H9 (cell line): ENCODE measurements at regions not wholly inside any gene's neighbourhood (a gene's known extent, or its start where the extent isn't known, plus 50 kb on each side); places are given as distances from the start of the nearest gene placed in this dataset.

Experiments
- DNase-seq: peaks from one replicate; pipeline ENCODE4 v3.0.0-alpha.2; 2017
- H2AFZ ChIP-seq: one replicate; pipeline ENCODE4 v1.6.1; 2013; ENCODE audit warnings: mild to moderate bottlenecking, low read length, control low read depth, moderate library complexity
- H2AK5ac ChIP-seq: 2 replicates; pipeline ENCODE4 v1.6.1; 2013; ENCODE audit warnings: low read length, control low read depth, mixed read lengths; ENCODE audit not compliant: insufficient read length
- H2BK120ac ChIP-seq: one replicate; pipeline ENCODE4 v1.6.1; 2013; ENCODE audit warnings: low read depth, mild to moderate bottlenecking, low read length, control low read depth, inconsistent platforms; ENCODE audit not compliant: poor library complexity, severe bottlenecking
- H2BK12ac ChIP-seq: 2 replicates; pipeline ENCODE4 v1.6.1; 2013; ENCODE audit warnings: low read length, control low read depth, mixed read lengths, low read depth; ENCODE audit not compliant: insufficient read length
- H2BK15ac ChIP-seq: 2 replicates; pipeline ENCODE4 v1.6.1; 2013; ENCODE audit warnings: low read depth, low read length, control low read depth
- H2BK20ac ChIP-seq: one replicate; pipeline ENCODE4 v1.6.1; 2013; ENCODE audit warnings: low read depth, mild to moderate bottlenecking, low read length, control low read depth, inconsistent platforms; ENCODE audit not compliant: poor library complexity, severe bottlenecking
- H2BK5ac ChIP-seq: 2 replicates; pipeline ENCODE4 v1.6.1; 2013; ENCODE audit warnings: low read length, control low read depth, mixed read lengths; ENCODE audit not compliant: insufficient read length
- H3K14ac ChIP-seq: 2 replicates; pipeline ENCODE4 v1.6.1; 2013; ENCODE audit warnings: low read length, control low read depth; ENCODE audit not compliant: insufficient read depth
- H3K18ac ChIP-seq: 2 replicates; pipeline ENCODE4 v1.6.1; 2013; ENCODE audit warnings: low read depth, mild to moderate bottlenecking, mixed read lengths, low read length, control low read depth; ENCODE audit not compliant: insufficient read length
- H3K23ac ChIP-seq: 2 replicates; pipeline ENCODE4 v1.6.1; 2013; ENCODE audit warnings: low read length, control low read depth, mixed read lengths, low read depth; ENCODE audit not compliant: insufficient read length
- H3K23me2 ChIP-seq: 2 replicates; pipeline ENCODE4 v1.6.1; 2013; ENCODE audit warnings: low read depth, mild to moderate bottlenecking, mixed read lengths, low read length, control low read depth; ENCODE audit not compliant: insufficient read length, poor library complexity, severe bottlenecking
- H3K27ac ChIP-seq: 2 replicates; pipeline ENCODE4 v1.5.1; 2013; ENCODE audit warnings: low read length, control low read depth, mixed read lengths, low read depth; ENCODE audit not compliant: insufficient read length
- H3K27me3 ChIP-seq: 2 replicates; pipeline ENCODE4 v1.6.1; 2013; ENCODE audit warnings: low read length, control low read depth, inconsistent platforms; ENCODE audit not compliant: insufficient read depth
- H3K4ac ChIP-seq: 2 replicates; pipeline ENCODE4 v1.6.1; 2013; ENCODE audit warnings: low read depth, mild to moderate bottlenecking, control low read depth, inconsistent platforms, low read length, moderate library complexity
- H3K4me1 ChIP-seq: 2 replicates; pipeline ENCODE4 v1.6.1; 2013; ENCODE audit warnings: low read length, control low read depth, inconsistent platforms; ENCODE audit not compliant: insufficient read depth
- H3K4me2 ChIP-seq: 2 replicates; pipeline ENCODE4 v1.6.1; 2013; ENCODE audit warnings: low read length, control low read depth, mixed read lengths; ENCODE audit not compliant: insufficient read length, insufficient read depth
- H3K56ac ChIP-seq: 2 replicates; pipeline ENCODE4 v1.6.1; 2013; ENCODE audit warnings: low read depth, mild to moderate bottlenecking, mixed read lengths, low read length, control low read depth; ENCODE audit not compliant: insufficient read length
- H3K79me1 ChIP-seq: 2 replicates; pipeline ENCODE4 v1.6.1; 2013; ENCODE audit warnings: low read depth, mild to moderate bottlenecking, moderate library complexity, low read length, control low read depth, inconsistent platforms; ENCODE audit not compliant: insufficient read depth, poor library complexity, severe bottlenecking
- H3K79me2 ChIP-seq: 2 replicates; pipeline ENCODE4 v1.6.1; 2013; ENCODE audit warnings: low read length, control low read depth, inconsistent platforms; ENCODE audit not compliant: insufficient read depth
- H3K9ac ChIP-seq: 2 replicates; pipeline ENCODE4 v1.6.1; 2013; ENCODE audit warnings: low read length, control low read depth, mixed read lengths; ENCODE audit not compliant: insufficient read length; ENCODE audit errors: extremely low read depth
- H3K9me3 ChIP-seq: one replicate; pipeline ENCODE4 v1.6.1; 2013; ENCODE audit warnings: low read depth, low read length, inconsistent platforms; ENCODE audit not compliant: control insufficient read depth
- H3T11ph ChIP-seq: one replicate; pipeline ENCODE4 v1.6.1; 2013; ENCODE audit warnings: mild to moderate bottlenecking, low read length, control low read depth, inconsistent platforms
- H4K20me1 ChIP-seq: one replicate; pipeline ENCODE4 v1.6.1; 2013; ENCODE audit not compliant: control insufficient read depth, insufficient read length, insufficient read depth
- H4K5ac ChIP-seq: 2 replicates; pipeline ENCODE4 v1.6.1; 2013; ENCODE audit warnings: low read depth, mild to moderate bottlenecking, mixed read lengths, low read length, control low read depth; ENCODE audit not compliant: insufficient read length
- H4K8ac ChIP-seq: replicated peaks from 2 replicates; pipeline ENCODE4 v1.6.1; 2013; ENCODE audit warnings: low read length, control low read depth, mixed read lengths, low read depth; ENCODE audit not compliant: insufficient read length
- H4K91ac ChIP-seq: 2 replicates; pipeline ENCODE4 v1.6.1; 2013; ENCODE audit warnings: low read depth, mild to moderate bottlenecking, moderate library complexity, mixed read lengths, low read length, control low read depth; ENCODE audit not compliant: insufficient read length
- H3K27ac Mint-ChIP-seq, 3 experiments: 2 replicates in 2 of 3; 3 replicates in 1 of 3; pipeline ENCODE4 v1.8.0; 2020 to 2021; ENCODE audit warnings: mixed read lengths in 3 of 3, mild to moderate bottlenecking in 1 of 3, moderate library complexity in 1 of 3
- H3K27me3 Mint-ChIP-seq: 2 replicates; pipeline ENCODE4 v1.8.0; 2021; ENCODE audit warnings: low read depth, mild to moderate bottlenecking, moderate library complexity, mixed read lengths
- H3K36me3 Mint-ChIP-seq, 3 experiments: 2 replicates in 2 of 3; 3 replicates in 1 of 3; pipeline ENCODE4 v1.8.0; 2020 to 2021; ENCODE audit warnings: low read depth in 3 of 3, mixed read lengths in 3 of 3; ENCODE audit not compliant: insufficient read depth in 1 of 3
- H3K4me1 Mint-ChIP-seq, 2 experiments: 2 replicates each; pipeline ENCODE4 v1.8.0; 2020; ENCODE audit warnings: mixed read lengths in 2 of 2
- H3K4me3 Mint-ChIP-seq, 2 experiments: 2 replicates in 1 of 2; 3 replicates in 1 of 2; pipeline ENCODE4 v1.8.0; 2020 to 2021; ENCODE audit warnings: mild to moderate bottlenecking in 2 of 2, mixed read lengths in 2 of 2, moderate library complexity in 1 of 2
- H3K9me3 Mint-ChIP-seq, 2 experiments: 2 replicates in 1 of 2; 3 replicates in 1 of 2; pipeline ENCODE4 v1.8.0; 2020; ENCODE audit warnings: mild to moderate bottlenecking in 2 of 2, mixed read lengths in 2 of 2, moderate library complexity in 1 of 2
- WGBS: extraction: QIAGEN DNeasy Blood & Tissue Kit; methylation state at CpG from one replicate; pipeline ENCODE4 v1.1.7; 2013; ENCODE audit warnings: missing lambda C conversion rate, low lambda C conversion rate, mixed read lengths; ENCODE audit not compliant: insufficient read length; ENCODE audit errors: extremely low coverage; 5-methylcytosine and 5-hydroxymethylcytosine counted together
- TF ChIP-seq, protein P1 (sequence below): fragments of 200-600 bp; sonication (generic); conservative IDR thresholded peaks from 3 replicates; pipeline ENCODE4 v1.8.0; 2021; ENCODE audit warnings: antibody characterized with exemption, mild to moderate bottlenecking

DNA sequence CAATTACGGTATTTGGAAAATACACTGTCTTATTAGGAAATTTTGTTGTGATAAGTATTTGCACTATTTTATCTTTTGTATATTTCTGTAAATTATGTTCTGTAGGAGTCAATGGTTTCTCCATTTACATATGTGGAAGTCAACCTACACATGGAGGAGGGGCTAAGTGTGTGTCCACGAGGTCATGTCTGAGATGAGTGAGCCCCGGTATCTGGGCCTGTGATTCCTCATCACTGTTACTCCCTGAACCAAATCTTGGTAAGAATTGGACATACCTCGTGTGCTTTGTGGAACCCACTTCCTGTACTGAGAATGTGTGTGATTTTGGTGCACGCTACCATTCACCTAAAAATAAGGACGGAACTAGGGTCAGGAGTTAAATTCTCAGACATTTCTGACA lies 1105.5 kb downstream of the TMEM121 start:
- H3K27me3 Mint-ChIP-seq, result peaks cover 5% of the 10 kb centered on the region
- H4K91ac ChIP-seq, result no peak overlapping the region
- WGBS, result no CpG with 5 or more reads among the region's 6 CpGs
- H2BK5ac ChIP-seq, result no peak overlapping the region
- H3K56ac ChIP-seq, result no peak overlapping the region
- H3K18ac ChIP-seq, result no peak overlapping the region
- peaks cover 81% of the 10 kb centered on the region for H3K9me3 ChIP-seq
- no peak overlapping the region for H2BK20ac ChIP-seq
- TF ChIP-seq, protein P1, sequence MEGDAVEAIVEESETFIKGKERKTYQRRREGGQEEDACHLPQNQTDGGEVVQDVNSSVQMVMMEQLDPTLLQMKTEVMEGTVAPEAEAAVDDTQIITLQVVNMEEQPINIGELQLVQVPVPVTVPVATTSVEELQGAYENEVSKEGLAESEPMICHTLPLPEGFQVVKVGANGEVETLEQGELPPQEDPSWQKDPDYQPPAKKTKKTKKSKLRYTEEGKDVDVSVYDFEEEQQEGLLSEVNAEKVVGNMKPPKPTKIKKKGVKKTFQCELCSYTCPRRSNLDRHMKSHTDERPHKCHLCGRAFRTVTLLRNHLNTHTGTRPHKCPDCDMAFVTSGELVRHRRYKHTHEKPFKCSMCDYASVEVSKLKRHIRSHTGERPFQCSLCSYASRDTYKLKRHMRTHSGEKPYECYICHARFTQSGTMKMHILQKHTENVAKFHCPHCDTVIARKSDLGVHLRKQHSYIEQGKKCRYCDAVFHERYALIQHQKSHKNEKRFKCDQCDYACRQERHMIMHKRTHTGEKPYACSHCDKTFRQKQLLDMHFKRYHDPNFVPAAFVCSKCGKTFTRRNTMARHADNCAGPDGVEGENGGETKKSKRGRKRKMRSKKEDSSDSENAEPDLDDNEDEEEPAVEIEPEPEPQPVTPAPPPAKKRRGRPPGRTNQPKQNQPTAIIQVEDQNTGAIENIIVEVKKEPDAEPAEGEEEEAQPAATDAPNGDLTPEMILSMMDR, result no peak
- no peak overlapping the region for H2BK120ac ChIP-seq
- H4K8ac ChIP-seq, result no peak overlapping the region
- no peak overlapping the region for H3K27ac Mint-ChIP-seq
- no peaks in the 10 kb centered on the region for H3K79me2 ChIP-seq
- H3K79me1 ChIP-seq, result no peaks in the 10 kb centered on the region
- no peaks in the 10 kb centered on the region for H4K20me1 ChIP-seq
- no peaks in the 10 kb centered on the region for H3K4me1 ChIP-seq
- H3K14ac ChIP-seq, result no peak overlapping the region
- H3K23me2 ChIP-seq, result no peaks in the 10 kb centered on the region
- H3K4me2 ChIP-seq, result no peak overlapping the region
- no peak overlapping the region for H3K27ac ChIP-seq
- H3T11ph ChIP-seq, result no peak overlapping the region
- no peak overlapping the region for H2BK12ac ChIP-seq
- no peak overlapping the region for H3K4me3 Mint-ChIP-seq
- no peaks in the 10 kb centered on the region for H3K4me1 Mint-ChIP-seq
- peaks cover 90 to 96% of the 10 kb centered on the region in 2 experiments for H3K9me3 Mint-ChIP-seq
- H2AFZ ChIP-seq, result no peak overlapping the region
- H2AK5ac ChIP-seq, result no peak overlapping the region
- no peak overlapping the region for H2BK15ac ChIP-seq
- DNase-seq, result no peak
- H4K5ac ChIP-seq, result no peak overlapping the region
- H3K36me3 Mint-ChIP-seq, result peaks cover 9 to 39% (median 16%) of the 10 kb centered on the region in 3 experiments; a peak in 6 of 7 replicates
- H3K4ac ChIP-seq, result no peak overlapping the region
- no peak overlapping the region for H3K9ac ChIP-seq
- no peak overlapping the region for H3K23ac ChIP-seq
- no peaks in the 10 kb centered on the region for H3K27me3 ChIP-seq
